B cell (primary cell): ENCODE measurements at regions not wholly inside any gene's neighbourhood (a gene's known extent, or its start where the extent isn't known, plus 50 kb on each side); places are given as distances from the start of the nearest gene placed in this dataset.

ENCODE experiments used
- CTCF ChIP-seq: fragments of 200-600 bp; IDR thresholded peaks from one replicate; pipeline ENCODE4 v1.8.0; 2022; ENCODE audit warnings: antibody characterized with exemption, mild to moderate bottlenecking
- EZH2 ChIP-seq: IDR thresholded peaks from 2 replicates; pipeline ENCODE4 v1.6.1; 2012; ENCODE audit warnings: borderline replicate concordance, low read depth, mild to moderate bottlenecking, moderate library complexity, low read length; ENCODE audit not compliant: insufficient read depth, poor library complexity, severe bottlenecking

GRCh38 chr16:54473226-54473993 is 186.8 kb upstream of the IRX3 start:
- no peak for TF ChIP-seq CTCF
- TF ChIP-seq EZH2: no peak
